Progenitor cell of endocrine pancreas (in vitro differentiated cells): ENCODE measurements at regions not wholly inside any gene's neighbourhood (a gene's known extent, or its start where the extent isn't known, plus 50 kb on each side); places are given as distances from the start of the nearest gene placed in this dataset.

Experiments used
- DNase-seq: peaks from one replicate; pipeline ENCODE4 v3.0.0; 2021; ENCODE audit warnings: low spot score; ENCODE audit not compliant: unreplicated experiment
- H3K27ac Mint-ChIP-seq: 2 replicates; pipeline ENCODE4 v1.8.0; 2021; ENCODE audit warnings: mild to moderate bottlenecking, moderate library complexity, mixed read lengths
- H3K27me3 Mint-ChIP-seq: 2 replicates; pipeline ENCODE4 v1.8.0; 2021; ENCODE audit warnings: mixed read lengths
- H3K36me3 Mint-ChIP-seq: 2 replicates; pipeline ENCODE4 v1.8.0; 2022; ENCODE audit warnings: mixed read lengths; ENCODE audit not compliant: insufficient read depth
- H3K4me1 Mint-ChIP-seq: 2 replicates; pipeline ENCODE4 v1.8.0; 2021; ENCODE audit warnings: low read depth, mixed read lengths
- H3K4me3 Mint-ChIP-seq: 2 replicates; pipeline ENCODE4 v1.8.0; 2021; ENCODE audit warnings: low read depth, mild to moderate bottlenecking, moderate library complexity, mixed read lengths
- H3K9me3 Mint-ChIP-seq: 2 replicates; pipeline ENCODE4 v1.8.0; 2021; ENCODE audit warnings: low read depth, mixed read lengths
- CTCF ChIP-seq: fragments of 200-600 bp; sonication (generic); IDR thresholded peaks from one replicate; pipeline ENCODE4 v1.5.0; 2021; ENCODE audit warnings: antibody characterized with exemption, mild to moderate bottlenecking; ENCODE audit not compliant: unreplicated experiment

DNA sequence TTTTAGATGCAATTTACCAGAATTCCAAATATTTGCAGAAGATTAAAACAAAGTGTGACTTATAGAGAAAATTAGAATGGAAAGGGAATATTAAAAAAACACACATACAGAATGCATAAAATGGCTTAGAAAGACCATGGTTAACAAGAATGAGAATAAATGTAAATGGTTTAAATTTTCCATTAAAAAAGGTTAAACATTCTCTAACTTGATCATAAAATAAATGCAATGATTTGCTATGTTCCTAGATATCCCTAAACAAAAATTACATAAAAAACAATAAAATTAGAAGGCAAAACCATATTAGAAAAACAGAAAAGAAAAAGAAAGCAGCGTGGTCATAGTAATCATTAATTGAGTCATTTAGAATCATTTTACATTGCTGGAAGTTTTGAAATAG is 152.5 kb downstream of the TMEM38B start:
- Mint-ChIP-seq H3K9me3 (no peaks in the 10 kb centered on the region), H3K36me3 (no peaks in the 10 kb centered on the region), H3K4me1 (no peaks in the 10 kb centered on the region), H3K27ac (no peak overlapping the region), H3K27me3 (no peaks in the 10 kb centered on the region), H3K4me3 (no peak overlapping the region)
- DNase-seq = no peak
- no peak for TF ChIP-seq CTCF

DNA sequence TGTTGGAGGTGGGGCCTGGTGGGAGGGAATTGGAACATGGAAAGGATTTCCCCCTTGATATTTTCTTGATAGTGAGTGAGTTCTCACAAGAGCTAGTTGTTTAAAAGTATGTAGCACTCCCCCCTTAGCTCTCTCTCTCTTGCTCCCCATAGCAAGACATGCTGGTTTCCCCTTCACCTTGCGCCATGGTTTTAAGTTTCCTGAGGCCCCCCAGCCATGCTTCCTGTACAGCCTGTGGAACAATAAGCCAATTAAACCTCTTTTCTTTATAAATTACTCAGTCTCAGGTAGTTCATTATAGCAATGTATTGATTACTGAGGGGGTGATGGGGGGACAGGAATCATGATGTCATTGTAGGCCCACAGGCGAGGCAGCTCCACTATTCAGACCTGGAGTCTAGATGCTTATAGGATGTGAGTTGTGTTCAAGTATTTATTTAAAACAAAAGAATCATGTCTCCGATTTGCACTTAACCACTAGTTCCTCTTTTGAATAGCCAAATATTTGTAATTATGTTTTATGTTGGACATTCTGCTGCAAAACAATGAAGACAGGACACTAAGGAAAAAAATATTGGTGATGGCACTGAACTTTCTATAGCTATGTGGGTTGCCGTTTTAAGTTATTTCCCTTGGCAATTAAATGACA is 156.6 kb downstream of the TMEM38B start:
- H3K27me3 Mint-ChIP-seq = no peaks in the 10 kb centered on the region
- TF ChIP-seq CTCF = no peak
- H3K9me3 Mint-ChIP-seq = no peaks in the 10 kb centered on the region
- H3K4me3 Mint-ChIP-seq = no peak overlapping the region
- no peaks in the 10 kb centered on the region for H3K4me1 Mint-ChIP-seq
- no peak for DNase-seq
- H3K27ac Mint-ChIP-seq = no peak overlapping the region
- no peaks in the 10 kb centered on the region for H3K36me3 Mint-ChIP-seq

- H3K36me3 Mint-ChIP-seq = no peaks in the 10 kb centered on the region
- no peak for TF ChIP-seq CTCF
- no peak overlapping the region for H3K4me3 Mint-ChIP-seq
- no peaks in the 10 kb centered on the region for H3K4me1 Mint-ChIP-seq
- no peak overlapping the region for H3K27ac Mint-ChIP-seq
- DNase-seq = no peak
- H3K27me3 Mint-ChIP-seq = no peaks in the 10 kb centered on the region
- H3K9me3 Mint-ChIP-seq = no peaks in the 10 kb centered on the region
These were observed 159.9 kb downstream of the TMEM38B start for GRCh38 chr9:105854026-105854782.

DNA sequence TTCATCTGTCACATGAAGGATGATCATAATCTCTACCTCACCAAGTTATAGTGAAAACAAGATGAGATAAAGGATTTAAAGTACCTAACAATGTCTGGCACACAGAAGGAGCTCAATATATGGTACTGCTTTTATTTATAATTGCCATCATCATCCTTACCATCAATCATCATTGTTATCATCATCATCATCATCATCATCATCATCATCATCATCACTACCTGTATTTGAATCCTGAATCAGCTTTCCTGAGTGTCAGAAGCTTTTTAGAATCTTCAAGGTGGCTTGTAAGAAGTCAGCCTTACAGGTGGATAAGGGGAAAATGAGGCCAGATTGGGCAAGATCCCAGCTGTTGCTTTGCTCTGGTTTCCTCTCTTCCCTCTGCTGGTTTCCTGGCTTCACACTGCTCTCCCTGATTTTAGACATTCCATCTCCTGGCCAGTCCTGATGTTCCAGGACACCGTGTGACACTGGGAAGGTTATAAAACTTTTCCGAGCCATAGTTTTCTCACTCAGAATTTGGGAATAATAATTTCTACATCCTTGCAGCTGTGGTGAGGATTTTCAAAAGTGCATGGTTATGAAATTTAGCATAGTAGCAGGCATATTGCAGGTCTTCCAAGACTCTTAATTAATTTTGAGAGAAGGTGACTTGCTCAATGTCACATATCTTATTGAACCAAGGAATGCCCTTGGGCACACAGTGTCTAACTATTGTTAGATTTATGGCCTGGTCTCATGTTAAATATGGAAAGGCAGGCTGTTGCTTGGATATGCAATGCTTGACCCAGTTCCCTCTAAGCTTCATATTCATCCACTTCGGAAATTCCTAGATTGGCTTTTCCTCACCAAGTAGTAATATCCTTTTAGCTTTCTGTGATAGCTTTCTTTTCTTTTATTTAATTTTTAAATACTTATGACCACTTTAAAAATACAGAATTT is 160.7 kb downstream of the TMEM38B start:
- no peak for TF ChIP-seq CTCF
- Mint-ChIP-seq H3K4me3 (no peak overlapping the region), H3K27ac (no peak overlapping the region), H3K27me3 (no peaks in the 10 kb centered on the region), H3K9me3 (no peaks in the 10 kb centered on the region), H3K4me1 (no peaks in the 10 kb centered on the region), H3K36me3 (no peaks in the 10 kb centered on the region)
- no peak for DNase-seq

DNA sequence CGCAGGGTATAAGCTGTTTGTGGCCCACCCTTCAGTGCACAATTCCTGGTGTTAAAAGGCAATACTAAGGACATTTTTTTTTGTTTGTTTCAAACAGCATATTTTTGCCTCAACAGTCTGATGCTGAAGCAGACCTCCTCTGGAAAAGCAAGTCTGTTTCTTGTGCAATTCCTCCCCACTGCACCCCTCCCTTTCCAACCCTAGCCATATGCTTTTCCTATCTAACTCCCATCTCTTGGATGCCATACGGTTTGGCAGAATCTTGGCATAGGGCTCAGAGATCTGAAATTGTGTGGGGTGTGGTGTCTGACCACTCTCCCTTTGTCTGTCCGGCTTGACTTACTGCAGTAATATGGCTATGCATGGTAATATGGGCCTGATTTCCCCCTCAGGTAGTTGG is 161.6 kb downstream of the TMEM38B start:
- Mint-ChIP-seq H3K4me1 (no peaks in the 10 kb centered on the region), H3K4me3 (no peak overlapping the region), H3K27me3 (no peaks in the 10 kb centered on the region), H3K36me3 (no peaks in the 10 kb centered on the region), H3K9me3 (no peaks in the 10 kb centered on the region), H3K27ac (no peak overlapping the region)
- no peak for TF ChIP-seq CTCF
- no peak for DNase-seq
